Keratinocyte (primary cell): ENCODE measurements at regions not wholly inside any gene's neighbourhood (a gene's known extent, or its start where the extent isn't known, plus 50 kb on each side); places are given as distances from the start of the nearest gene placed in this dataset.

Source experiments
- DNase-seq: peaks from one replicate; pipeline ENCODE4 v3.0.0-alpha.2; 2011; ENCODE audit warnings: low read depth, missing footprints, low spot score
- FAIRE-seq: peaks from 2 replicates; lab custom pipeline; 2011; peaks lifted over from hg19 to GRCh38; lab: Jason Lieb, UNC
- H2AFZ ChIP-seq: 2 replicates; pipeline ENCODE4 v1.6.0; 2012; ENCODE audit warnings: low read length, control low read depth, inconsistent platforms; ENCODE audit not compliant: control insufficient read depth
- H3K27ac ChIP-seq: 2 replicates; pipeline ENCODE4 v1.5.1; 2011; ENCODE audit warnings: low read length; ENCODE audit not compliant: control insufficient read depth, insufficient read depth
- H3K27me3 ChIP-seq: 3 replicates; pipeline ENCODE4 v1.6.0; 2011; ENCODE audit warnings: low read length; ENCODE audit not compliant: control insufficient read depth, insufficient read depth; ENCODE audit errors: extremely low read depth
- H3K36me3 ChIP-seq, 2 experiments: 2 replicates in 1 of 2; 3 replicates in 1 of 2; pipeline ENCODE4 v1.5.1; 2011; ENCODE audit warnings: low read length in 2 of 2, mild to moderate bottlenecking in 1 of 2; ENCODE audit not compliant: control insufficient read depth in 2 of 2, insufficient read depth in 2 of 2; ENCODE audit errors: extremely low read depth in 1 of 2
- H3K4me1 ChIP-seq: 3 replicates; pipeline ENCODE4 v1.5.1; 2011; ENCODE audit warnings: low read length; ENCODE audit not compliant: control insufficient read depth, insufficient read depth; ENCODE audit errors: extremely low read depth
- H3K4me2 ChIP-seq: 3 replicates; pipeline ENCODE4 v1.6.0; 2011; ENCODE audit warnings: low read depth, low read length; ENCODE audit not compliant: control insufficient read depth, insufficient read depth; ENCODE audit errors: extremely low read depth
- H3K4me3 ChIP-seq, 3 experiments: fragments of 200-600 bp in 1 of 3; sonication (generic) in 1 of 3; 2 replicates in 2 of 3; 3 replicates in 1 of 3; pipeline ENCODE4 v1.5.1; 2011 to 2016; ENCODE audit warnings: low read length in 3 of 3, mild to moderate bottlenecking in 3 of 3, control low read depth in 2 of 3, inconsistent platforms in 1 of 3, low read depth in 1 of 3, mixed read lengths in 1 of 3, mixed run types in 1 of 3, moderate library complexity in 1 of 3; ENCODE audit not compliant: control insufficient read depth in 2 of 3, insufficient read depth in 2 of 3; ENCODE audit errors: extremely low read depth in 1 of 3
- H3K79me2 ChIP-seq: 2 replicates; pipeline ENCODE4 v1.6.0; 2012; ENCODE audit warnings: low read length; ENCODE audit not compliant: control insufficient read depth, insufficient read depth
- H3K9ac ChIP-seq: 3 replicates; pipeline ENCODE4 v1.6.0; 2011; ENCODE audit warnings: low read length; ENCODE audit not compliant: control insufficient read depth, insufficient read depth; ENCODE audit errors: extremely low read depth
- H3K9me1 ChIP-seq: 3 replicates; pipeline ENCODE4 v1.6.0; 2011; ENCODE audit warnings: low read length; ENCODE audit not compliant: control insufficient read depth, insufficient read depth; ENCODE audit errors: extremely low read depth
- H3K9me3 ChIP-seq: 2 replicates; pipeline ENCODE4 v1.5.1; 2012; ENCODE audit warnings: low read depth, low read length; ENCODE audit not compliant: control insufficient read depth
- H4K20me1 ChIP-seq: 3 replicates; pipeline ENCODE4 v1.6.0; 2011; ENCODE audit warnings: low read length; ENCODE audit not compliant: control insufficient read depth, insufficient read depth; ENCODE audit errors: extremely low read depth
- EZH2 ChIP-seq: IDR thresholded peaks from one replicate; pipeline ENCODE4 v1.6.1; 2012; ENCODE audit warnings: inconsistent platforms, mild to moderate bottlenecking, low read length, moderate library complexity
- dilution Hi-C: fragments of 300-500 bp; cut with MboI; formaldehyde crosslinking; loops from one replicate; pipeline ENCODE4 v1.7.0; 2020; ENCODE audit warnings: low sequenced_read_pairs; ENCODE audit not compliant: extremely low pct_ligation_motif_present
- TF ChIP-seq, protein P1 (sequence below), 3 experiments: IDR thresholded peaks in 1 of 3; conservative IDR thresholded peaks in 1 of 3; optimal IDR thresholded peaks in 1 of 3; 2 replicates in 2 of 3; 3 replicates in 1 of 3; pipeline versions ENCODE3 to v1.5.1; 2011; ENCODE audit warnings: low read length in 3 of 3, mild to moderate bottlenecking in 3 of 3, moderate library complexity in 2 of 3, control low read depth in 1 of 3, inconsistent platforms in 1 of 3; ENCODE audit not compliant: insufficient read depth in 2 of 3; ENCODE audit errors: extremely low read depth in 1 of 3

- H3K4me1 ChIP-seq = no peaks in the 10 kb centered on the region
- FAIRE-seq (no peak), DNase-seq (no peak)
- H3K27me3 ChIP-seq = no peaks in the 10 kb centered on the region
- H3K9me3 ChIP-seq = no peaks in the 10 kb centered on the region
- dilution Hi-C loops = no loop called here
- no peaks in the 10 kb centered on the region for H3K79me2 ChIP-seq
- no peaks in the 10 kb centered on the region for H3K9me1 ChIP-seq
- H3K4me3 ChIP-seq = no peak overlapping the region
- H3K9ac ChIP-seq = no peak overlapping the region
- TF ChIP-seq EZH2 = no peak
- TF ChIP-seq, protein P1, sequence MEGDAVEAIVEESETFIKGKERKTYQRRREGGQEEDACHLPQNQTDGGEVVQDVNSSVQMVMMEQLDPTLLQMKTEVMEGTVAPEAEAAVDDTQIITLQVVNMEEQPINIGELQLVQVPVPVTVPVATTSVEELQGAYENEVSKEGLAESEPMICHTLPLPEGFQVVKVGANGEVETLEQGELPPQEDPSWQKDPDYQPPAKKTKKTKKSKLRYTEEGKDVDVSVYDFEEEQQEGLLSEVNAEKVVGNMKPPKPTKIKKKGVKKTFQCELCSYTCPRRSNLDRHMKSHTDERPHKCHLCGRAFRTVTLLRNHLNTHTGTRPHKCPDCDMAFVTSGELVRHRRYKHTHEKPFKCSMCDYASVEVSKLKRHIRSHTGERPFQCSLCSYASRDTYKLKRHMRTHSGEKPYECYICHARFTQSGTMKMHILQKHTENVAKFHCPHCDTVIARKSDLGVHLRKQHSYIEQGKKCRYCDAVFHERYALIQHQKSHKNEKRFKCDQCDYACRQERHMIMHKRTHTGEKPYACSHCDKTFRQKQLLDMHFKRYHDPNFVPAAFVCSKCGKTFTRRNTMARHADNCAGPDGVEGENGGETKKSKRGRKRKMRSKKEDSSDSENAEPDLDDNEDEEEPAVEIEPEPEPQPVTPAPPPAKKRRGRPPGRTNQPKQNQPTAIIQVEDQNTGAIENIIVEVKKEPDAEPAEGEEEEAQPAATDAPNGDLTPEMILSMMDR (optimal IDR thresholded peaks at IDR 0.05 in 1 of 3, IDR thresholded peaks at IDR 0.05 in 1 of 3, conservative IDR thresholded peaks at IDR 0.05 in 1 of 3; ENCODE audit: extremely low read depth in 1 of 3, insufficient read depth in 2 of 3, low read length in 3 of 3) = no peak
- H4K20me1 ChIP-seq = no peaks in the 10 kb centered on the region
- no peak overlapping the region for H3K27ac ChIP-seq
- H3K4me2 ChIP-seq = no peak overlapping the region
- no peaks in the 10 kb centered on the region for H3K36me3 ChIP-seq
- no peak overlapping the region for H2AFZ ChIP-seq
Observed at GRCh38 chr17:62911114-62911513, 54.9 kb upstream of the TANC2 start.

DNA sequence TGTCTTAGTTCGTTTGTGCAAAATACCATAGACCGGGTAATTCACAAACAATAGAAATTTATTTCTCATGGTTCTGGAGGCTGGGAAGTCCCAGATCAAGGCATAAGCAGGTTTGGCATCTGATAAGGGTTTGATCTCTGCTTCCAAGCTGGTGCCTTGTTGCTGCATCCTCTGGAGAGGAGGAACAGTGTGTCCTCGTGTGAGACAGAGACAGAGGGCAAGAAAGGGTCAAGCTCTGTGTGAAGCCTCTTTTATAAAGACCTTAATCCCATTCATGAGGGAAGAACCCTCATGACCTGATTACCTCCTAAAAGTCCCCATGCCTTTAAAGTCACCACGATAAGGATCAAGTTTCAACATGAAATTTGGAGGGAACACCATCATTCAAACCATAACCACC lies 55.8 kb upstream of the TANC2 start:
- Histone ChIP-seq H3K4me2 (no peak overlapping the region), H4K20me1 (no peaks in the 10 kb centered on the region), H3K9ac (no peak overlapping the region), H3K4me1 (no peaks in the 10 kb centered on the region), H3K79me2 (no peaks in the 10 kb centered on the region), H3K27me3 (no peaks in the 10 kb centered on the region), H3K9me1 (no peaks in the 10 kb centered on the region), H2AFZ (no peak overlapping the region), H3K4me3 (no peak overlapping the region), H3K27ac (no peak overlapping the region), H3K36me3 (no peaks in the 10 kb centered on the region), H3K9me3 (no peaks in the 10 kb centered on the region)
- DNase-seq = no peak
- no peak for TF ChIP-seq EZH2
- TF ChIP-seq, protein P1 (optimal IDR thresholded peaks at IDR 0.05 in 1 of 3, IDR thresholded peaks at IDR 0.05 in 1 of 3, conservative IDR thresholded peaks at IDR 0.05 in 1 of 3; ENCODE audit: extremely low read depth in 1 of 3, insufficient read depth in 2 of 3, low read length in 3 of 3) = no peak
- dilution Hi-C loops = no loop called here
- no peak for FAIRE-seq
